Left forelimb (tissue), 1 donor: ENCODE measurements at regions not wholly inside any gene's neighbourhood (a gene's known extent, or its start where the extent isn't known, plus 50 kb on each side); places are given as distances from the start of the nearest gene placed in this dataset.

Experiments used
- DNase-seq: peaks from one replicate; pipeline ENCODE4 v3.0.0-alpha.2; 2018; ENCODE audit warnings: low spot score

DNA sequence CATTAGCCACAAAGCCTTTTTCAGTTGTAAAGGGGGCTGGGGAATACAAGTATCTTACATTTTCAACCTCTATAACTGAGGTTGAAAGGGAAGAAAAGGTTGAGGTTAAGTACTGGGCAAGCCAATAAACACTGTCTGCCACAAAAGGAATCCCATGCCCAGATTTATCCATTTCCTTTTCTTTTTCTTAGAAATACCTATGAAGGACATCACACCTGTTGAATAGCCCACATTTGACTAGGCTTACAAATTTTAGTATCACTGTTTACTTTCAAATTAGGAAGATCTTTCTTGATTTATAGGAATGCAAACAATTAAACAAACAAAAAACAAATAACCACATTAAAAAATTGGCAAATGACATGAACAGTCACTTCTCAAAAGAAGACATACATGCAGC is 81.0 kb upstream of the CAV2 start:
- no peak for DNase-seq

DNA sequence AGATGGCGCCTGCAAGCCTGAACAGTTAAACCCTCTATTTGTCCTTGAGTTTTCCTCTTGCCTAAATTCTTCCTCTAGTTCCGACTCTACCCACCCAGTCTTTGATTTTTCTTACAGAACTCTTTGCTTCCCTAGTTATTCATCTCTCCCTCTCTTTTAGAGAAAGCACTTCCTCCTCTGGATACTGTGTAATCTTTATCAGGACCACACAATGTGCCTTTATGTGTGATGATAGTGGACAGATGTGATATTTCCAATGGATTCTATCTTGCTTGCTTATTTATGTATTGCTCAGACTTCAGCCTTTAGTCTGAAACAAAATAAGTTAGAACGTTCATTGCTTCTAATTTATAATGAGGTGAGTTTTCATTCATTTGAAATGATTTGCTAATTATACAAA is 79.5 kb upstream of the CAV2 start:
- no peak for DNase-seq

DNA sequence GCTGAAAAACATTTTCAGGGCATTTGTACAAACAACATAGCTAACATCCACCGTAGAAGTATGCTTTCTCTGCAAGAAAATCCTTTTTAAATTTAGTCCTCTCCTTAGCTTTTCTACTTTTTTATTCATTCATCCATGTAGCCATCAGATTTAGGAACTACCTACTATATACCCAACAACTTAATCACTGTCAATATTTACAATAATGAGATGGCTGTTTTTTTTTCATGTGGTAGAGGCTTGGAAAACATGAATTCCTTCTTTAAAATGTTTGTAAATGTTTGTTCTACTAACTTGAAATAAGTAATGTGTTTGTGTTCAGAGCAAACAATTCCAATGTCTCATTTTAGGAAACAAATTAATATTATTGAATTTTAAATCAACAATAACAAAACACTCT is 78.2 kb upstream of the CAV2 start:
- no peak for DNase-seq

DNA sequence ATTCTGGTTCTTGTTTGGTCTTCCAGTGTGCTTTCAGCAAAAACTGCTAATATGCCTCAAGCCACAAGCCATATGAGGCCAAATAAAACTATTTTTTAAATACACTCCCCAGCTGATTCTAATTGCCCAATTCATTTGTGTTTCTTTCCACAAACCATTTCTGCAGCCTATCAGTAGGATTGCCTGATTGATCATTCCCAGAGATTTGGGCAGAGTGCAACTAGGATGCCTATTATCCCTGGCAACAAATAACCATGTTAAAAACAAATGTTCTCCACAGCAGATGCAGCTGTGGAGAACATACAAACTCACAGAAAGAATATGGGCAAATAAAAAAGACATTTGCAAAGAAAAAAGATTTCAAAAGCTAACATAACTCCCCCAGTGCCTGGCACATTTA is 76.9 kb upstream of the CAV2 start:
- no peak for DNase-seq

DNA sequence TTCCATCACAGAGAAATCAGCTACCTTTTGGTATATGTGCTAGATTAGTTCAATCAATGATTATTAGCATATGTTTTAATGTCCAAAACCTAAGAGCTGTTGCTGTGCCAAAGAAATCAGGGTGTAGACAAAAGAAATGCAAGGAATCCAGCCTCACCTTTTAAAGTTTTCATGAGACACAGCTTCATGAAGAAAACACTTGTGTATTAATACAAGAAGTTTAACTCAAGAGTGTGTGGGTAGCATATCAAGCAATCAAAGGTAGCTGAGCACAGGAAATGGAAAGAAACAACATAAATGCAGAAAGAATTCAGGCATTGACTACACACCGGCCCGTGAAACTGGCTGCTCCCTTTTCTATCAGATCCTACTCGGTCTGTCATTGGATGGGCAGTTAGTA is 76.0 kb upstream of the CAV2 start:
- DNase-seq = no peak

DNA sequence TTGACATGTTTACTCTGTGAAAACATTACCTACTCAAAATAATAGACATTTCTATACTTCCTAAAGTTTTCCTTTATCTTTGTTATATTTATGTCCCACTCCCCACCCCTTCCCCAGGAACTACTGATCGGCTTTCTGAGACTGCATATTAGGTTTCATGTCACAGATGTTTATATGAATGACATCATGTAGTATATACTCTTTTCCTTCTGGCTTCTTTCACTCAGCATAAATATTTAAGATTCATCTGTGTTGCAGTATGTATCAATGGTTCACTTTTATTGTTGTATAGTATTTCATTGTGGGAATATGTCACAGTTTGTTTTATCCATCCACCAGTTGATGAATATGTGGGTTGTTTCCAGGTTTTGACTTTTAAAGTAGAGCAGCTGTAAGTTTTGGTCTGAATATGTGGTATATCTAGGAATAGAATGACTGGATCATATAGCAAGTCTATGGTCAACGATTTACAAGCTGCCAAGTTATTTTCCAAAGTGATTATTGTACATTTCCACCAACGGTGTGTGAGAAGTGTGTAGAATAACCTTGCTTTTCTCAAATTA is 73.8 kb upstream of the CAV2 start:
- no peak for DNase-seq

DNA sequence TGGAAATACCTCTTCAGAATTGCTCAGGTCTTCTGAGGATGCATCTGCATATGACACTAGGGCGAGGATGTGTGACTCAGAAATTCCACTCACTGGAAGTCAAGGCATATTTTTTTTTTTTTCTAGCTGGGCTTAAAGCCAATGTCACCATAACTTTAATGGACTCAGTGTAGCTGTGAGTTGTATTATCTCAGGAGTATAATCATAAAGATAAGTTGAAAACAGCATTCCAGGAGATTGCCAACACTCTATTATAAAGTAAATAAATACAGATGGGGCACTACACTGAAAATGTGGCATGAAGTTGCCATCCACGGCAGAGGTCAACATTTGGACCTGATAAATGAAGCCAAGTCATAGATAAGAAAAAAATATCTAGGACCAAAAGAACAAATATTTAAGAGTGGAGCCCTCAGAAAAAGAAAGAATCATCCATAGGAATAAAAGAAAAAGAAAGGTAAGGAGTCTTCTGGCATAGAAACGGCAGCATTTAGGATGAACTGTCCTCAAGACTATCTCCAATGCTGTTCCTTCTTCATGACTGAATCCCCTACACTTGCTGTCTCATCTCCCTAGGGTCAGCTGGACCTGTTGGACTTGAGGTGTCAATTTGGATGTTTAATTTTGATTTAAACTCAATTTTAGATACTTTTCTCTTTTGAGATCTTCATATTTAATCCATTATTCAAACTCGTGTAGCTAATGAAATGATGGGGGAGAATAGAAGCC is 72.9 kb upstream of the CAV2 start:
- DNase-seq = no peak

DNA sequence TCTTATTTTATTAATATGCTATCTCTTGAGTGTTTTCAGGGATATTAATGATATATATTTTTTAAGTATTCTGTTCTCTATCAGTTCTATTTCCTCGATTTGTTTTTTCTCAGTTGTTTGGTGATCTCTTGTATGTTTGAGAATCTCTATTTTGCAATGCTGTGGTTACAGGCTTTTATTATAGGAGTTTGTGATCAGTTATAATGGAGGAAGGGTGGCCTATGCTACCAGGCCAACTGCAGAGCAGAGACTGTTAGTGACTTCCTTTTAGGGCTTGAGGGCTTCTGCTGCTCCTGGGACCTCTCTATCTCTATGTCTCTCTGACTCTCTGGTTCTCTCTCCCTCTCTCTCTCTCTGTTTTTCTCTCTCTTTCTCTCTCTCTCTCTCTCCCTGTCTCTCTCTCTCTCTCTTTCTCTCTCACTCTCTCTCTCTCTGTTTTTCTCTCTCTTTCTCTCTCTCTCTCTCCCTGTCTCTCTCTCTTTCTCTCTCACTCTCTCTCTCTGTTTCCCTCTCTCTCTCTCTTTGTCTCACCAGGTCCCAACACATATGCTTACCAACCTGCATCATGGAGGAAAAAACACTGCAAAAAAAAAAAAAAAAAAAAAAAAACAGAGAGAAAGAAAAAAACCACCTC is 69.4 kb upstream of the CAV2 start:
- DNase-seq = no peak

DNA sequence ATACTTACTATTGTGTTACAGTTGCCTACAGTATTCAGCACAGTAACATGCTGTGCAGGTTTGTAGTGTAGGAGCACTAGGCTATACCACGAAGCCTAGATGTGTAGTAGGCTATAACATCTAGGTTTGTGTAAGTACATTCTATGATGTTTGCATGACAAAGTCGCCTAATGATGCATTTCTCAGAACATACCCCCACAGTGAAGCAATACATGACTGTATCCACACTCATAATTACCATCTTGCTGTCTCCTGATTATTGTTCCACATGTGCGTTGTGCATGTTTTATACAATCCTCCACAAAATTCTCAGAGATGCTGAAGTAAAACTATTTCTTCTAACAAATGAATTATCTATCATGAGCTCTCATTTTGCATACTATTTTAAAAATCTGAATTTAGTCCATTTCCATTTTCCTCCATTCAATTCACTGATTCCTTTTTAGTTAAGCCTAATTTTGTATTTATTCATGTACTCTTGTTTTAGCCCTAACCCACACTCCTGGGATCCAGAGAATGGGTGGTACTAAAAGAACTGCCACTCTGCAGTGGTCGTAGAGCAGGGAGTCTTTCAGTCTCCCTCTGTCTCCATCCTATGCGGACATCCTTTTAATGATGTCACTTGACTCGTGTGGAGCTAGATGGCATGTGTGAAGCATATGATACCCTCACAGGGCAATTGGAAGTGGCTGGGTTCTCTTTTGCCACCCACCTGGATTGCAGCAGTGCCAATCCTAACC is 67.6 kb upstream of the CAV2 start:
- DNase-seq = no peak

DNA sequence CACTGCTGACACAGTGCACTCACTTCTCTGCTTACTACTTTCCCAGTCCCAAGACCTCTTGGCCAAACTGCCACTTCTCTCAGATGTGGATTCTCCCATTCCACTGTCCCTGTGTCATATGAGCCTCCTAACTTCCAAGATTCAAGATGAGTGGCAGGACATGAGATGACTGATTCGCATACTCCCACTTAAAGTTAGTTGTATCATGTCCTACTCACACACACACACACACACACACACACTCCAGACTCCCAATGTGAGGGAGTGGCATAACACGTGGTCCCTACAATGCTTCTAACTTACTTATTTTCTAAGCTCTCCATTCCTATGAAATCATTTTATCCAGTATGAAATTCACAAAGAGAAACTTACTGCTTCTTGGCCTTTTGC is 67.0 kb upstream of the CAV2 start:
- no peak for DNase-seq

DNA sequence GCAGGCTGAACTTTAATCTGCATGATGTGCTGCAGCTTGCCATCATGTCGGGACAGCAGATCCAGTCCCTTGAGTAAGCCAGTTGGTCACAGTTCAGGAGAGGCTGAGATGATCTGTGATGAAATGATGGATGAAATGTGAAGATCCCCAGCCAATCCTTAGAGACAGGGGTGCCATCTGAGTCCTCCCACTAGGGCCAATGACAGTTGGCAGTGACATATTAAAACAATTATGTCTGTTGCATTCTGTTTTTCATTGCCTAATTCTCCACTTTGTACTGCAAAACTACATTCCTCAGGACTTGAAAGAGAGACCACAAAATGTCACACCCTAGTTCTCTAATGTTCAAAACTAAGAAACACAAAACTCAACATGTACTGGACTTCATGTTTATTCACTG is 66.3 kb upstream of the CAV2 start:
- DNase-seq = no peak

DNA sequence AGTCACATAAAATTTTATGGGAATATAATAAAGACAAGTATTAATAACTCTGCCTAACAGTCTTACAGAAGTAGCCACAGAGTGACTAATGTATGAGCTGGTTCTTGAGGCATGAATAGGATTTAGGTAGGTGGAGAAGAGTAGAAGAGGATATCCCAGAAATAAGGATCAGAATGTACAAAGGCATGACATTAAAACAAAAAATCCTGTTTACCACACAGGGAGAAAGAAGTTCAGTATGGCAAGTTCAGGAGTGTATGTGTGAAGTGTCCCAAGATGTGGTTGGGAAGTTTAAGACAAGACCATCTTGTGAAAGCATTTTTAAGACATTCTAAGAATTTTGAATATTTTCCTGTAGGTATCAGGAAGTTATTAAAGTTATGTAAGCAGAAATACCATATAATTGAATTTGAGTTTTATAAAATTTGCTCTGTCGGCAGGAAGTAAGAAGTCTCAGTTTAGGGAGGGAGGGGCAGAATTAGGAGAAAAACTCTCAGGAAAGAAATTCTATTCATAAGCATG is 64.7 kb upstream of the CAV2 start:
- no peak for DNase-seq

DNA sequence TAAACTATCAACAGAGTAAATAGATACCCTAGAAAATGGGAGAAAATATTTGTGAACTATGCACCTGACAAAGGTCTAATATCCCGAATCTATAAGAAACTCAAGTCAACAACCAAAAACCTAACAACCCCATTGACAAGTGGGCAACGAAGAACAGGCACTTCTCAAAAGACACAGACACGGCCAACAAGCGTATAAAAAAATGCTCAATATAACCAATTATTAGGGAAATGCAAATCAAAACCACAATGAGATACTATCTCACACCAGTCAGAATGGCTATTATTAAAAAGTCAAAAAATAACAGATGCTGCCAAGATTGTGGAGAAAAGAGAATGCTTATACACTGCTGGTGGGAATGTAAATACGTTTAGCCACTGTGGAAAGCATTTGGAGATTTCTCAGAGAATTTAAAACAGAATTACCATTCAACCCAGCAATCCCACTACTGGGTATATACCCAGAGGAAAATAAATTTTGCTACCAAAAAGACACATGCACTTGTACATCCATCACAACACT is 63.2 kb upstream of the CAV2 start:
- no peak for DNase-seq

DNA sequence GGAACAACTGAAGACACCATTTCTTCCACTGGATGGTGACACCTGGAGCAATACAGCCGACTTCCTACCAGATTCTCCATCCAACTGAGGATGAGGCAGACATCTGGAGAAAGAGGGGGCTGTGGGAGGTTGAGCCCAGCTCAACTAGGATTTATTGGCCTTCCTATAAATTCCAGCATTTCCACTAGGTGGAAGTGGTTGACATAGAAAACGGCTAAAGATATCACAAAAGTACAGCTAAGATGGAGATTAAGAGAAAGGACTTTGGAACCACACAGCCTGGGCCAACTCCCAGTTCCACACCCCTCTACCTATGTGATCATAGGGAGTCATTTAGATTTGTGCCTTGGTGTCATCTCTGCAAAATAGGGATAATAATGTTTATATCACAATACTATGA is 61.3 kb upstream of the CAV2 start:
- no peak for DNase-seq

DNA sequence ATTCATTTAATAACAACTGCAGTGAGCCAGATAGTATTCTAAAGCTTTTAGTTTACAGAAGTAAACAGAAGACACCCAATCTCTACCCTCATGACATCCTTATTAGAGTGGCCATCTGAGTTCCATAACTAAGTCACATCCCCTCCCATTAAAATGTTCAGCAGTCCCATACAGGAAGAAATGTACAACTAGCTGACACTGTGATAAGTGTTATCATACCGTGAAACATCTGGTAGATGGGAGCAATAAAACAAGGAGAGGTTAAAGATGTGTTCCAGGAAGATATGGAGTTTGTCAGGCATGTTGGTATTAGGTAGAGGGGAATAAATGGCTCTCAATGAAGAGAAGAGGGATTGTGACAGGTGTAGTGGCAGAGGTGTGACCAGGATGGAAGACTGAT is 60.5 kb upstream of the CAV2 start:
- no peak for DNase-seq

DNA sequence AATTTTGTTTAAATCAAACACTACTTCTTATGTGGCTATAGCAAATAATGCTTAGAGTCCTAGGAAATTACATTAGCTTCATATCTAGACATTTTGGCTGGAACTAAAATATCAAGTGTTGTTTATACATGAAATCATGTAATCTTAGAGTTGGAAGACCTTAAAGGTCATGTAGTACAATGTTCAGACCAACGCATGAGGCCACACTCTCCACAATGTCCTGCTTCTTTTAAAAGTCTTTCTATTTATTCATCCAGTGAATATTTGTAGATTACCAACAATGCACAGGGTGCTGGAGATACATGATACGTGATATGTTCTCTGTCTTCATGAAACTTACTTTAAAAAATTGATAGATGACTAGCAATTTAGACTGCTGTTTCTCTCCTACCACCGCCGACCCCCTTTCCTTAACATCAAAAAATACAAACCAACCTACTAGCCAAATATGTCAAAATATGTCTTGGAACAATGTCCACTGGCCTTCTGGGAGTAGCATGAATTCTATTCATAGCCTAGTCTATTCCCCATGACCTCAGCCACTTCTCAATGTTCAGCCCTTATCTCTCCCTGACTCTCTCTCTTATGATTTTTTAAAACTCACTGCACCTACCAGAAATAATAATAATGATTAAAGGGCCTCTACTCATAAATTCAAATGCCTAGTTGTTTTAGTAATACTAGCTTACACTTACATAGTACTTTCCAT is 59.5 kb upstream of the CAV2 start:
- no peak for DNase-seq

DNA sequence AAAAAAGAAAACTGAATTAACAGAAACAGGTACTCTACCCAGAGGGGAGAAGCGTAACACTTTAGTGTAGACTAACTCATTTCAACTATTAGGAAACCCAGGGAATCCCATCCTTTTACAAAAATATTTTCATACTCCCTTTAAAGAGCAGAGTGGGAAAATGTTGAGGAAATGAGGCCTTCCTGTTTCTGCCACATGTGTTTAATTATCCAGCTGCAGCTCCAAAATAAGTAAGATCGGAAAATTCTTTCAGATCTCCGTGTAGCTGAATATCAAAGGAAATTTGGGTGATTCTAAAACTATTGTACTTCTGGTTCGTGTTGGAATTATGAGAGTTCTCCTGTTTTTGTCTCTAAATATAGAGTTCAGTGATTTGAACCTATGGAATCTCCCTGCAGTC is 58.0 kb upstream of the CAV2 start:
- DNase-seq = no peak

DNA sequence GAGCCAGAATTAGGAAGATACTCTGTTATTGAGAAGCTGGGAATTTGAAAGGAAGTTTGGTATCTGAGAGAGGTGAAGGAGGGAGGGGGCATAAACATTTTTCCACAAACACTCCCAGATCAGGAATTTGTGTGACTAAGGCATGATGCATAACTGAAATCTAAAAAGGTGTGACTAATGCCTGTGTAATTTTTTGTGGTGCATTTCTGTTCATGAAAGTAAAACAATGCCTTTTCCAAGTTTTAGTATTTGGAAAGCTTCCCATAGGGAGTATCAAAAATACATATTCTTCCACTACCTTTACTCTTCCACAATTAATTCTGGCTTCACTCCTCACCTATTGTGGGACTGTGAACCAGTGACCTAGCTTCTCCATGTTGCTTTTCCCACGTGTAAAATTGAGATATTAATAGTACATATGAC is 56.4 kb upstream of the CAV2 start:
- DNase-seq = no peak

DNA sequence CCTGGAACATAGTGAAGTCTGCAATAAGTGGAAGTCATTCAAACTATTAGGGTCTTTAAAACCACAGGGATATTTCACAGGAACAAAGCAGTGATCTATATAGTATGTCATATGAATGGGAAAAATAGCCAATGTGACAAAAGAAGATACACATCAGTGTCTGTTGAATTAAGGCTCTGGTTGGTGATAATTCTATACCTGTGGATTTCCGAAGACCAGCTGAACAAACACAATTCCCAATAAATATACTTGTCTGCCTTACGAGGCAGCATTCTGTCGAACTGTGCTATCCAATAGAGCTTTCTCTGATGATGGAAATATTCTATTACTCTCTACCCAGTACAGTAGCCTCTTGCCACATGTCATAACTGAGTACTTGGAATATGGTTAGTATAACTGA is 55.9 kb upstream of the CAV2 start:
- DNase-seq = no peak

DNA sequence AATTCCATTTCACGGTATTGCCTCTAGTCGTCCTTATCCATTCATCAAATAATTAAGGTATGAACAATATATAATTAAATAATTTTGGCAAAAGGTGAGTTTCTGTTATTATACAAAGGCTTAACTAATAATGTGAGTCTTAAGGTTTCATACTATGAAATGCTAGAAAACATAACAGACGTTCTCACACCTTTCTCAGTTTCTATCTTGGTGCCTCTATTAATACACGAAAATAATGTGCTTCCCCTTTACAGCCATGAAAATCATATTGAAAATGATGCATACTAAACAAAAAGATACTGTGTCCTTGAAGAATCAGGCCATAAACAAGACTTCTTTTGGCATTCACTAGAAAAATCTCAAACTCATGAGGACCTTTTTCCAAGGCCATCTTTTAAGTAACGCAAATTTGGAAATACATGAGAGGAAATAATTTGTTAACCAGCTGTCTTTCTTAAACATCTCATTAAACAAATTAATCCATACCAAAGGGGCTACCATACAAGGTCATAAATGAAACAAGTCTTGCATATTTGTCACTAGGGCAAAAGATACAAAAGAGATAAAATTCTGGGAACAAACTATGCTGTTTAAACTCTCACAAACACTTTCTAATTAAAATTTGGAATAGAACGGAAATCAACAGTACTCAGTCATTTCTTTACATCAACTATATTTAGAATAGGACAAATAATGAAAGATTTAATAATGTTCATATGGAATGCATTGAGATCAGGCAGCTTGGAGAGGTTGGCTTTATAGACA is 53.9 kb upstream of the CAV2 start:
- no peak for DNase-seq

DNA sequence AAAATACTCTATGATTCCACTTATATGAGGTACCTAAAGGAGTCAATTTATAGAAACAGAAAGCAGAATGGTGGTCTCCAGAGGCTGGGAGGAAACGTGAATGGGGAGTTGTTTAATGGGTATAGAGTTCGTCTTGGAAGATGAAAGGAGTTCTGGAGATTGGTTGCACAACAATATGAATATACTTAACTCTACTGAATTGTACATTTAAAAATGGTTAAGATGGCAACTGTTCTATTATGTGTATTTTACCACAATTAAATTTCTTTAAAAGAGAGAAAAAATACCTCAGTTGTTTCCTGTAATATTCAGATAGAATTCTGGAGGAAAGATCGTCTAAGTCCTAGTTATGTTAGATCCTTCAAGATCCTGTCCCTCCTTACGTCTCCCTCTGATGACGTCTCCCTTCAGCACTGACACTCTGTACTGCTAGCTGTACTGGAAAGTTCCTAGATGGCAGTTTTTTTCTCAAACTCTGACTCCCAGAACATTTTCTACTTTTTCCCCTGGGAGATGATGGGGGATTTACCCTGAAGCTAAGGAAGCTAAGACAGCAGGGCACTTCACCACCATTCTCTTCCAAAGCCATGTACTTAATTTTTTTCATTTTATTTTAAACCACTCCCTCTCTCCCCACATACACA is 53.2 kb upstream of the CAV2 start:
- no peak for DNase-seq
